ENCODE measurements at regions not wholly inside any gene's neighbourhood (a gene's known extent, or its start where the extent isn't known, plus 50 kb on each side); places are given as distances from the start of the nearest gene placed in this dataset.

DNA sequence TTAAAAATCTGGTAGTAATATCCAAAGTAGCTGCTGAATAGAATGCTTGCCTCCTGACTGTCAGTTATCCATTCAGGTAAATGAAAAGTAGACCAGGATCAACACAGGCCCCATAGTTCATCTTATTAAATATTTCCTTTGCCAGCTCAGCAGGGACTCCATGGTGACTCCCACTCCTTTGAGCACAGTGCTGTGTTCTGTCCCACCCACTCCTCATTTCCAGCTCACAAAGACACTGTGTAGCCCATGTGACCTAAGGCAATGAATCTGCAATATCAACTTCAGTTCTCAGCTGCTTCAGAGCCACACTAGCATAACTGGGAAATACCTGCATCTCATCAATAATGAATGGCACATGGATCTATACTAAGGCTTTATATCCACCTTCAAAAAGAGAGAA is 189.5 kb upstream of the MANEA start:
- ATAC-seq (no peak), DNase-seq (no peak)
- H3K27ac ChIP-seq = no peak overlapping the region
- intact Hi-C loops (cut with DNase I) = no loop called here
- H3K4me1 ChIP-seq = no peaks in the 10 kb centered on the region
- H3K27me3 ChIP-seq = no peaks in the 10 kb centered on the region
- H3K36me3 ChIP-seq = no peaks in the 10 kb centered on the region
- no peaks in the 10 kb centered on the region for H3K9me3 ChIP-seq
- TF ChIP-seq POLR2A (IDR thresholded peaks at IDR 0.05) (no peak), CTCF (IDR thresholded peaks at IDR 0.05) (no peak)
- no peak overlapping the region for H3K4me3 ChIP-seq

DNA sequence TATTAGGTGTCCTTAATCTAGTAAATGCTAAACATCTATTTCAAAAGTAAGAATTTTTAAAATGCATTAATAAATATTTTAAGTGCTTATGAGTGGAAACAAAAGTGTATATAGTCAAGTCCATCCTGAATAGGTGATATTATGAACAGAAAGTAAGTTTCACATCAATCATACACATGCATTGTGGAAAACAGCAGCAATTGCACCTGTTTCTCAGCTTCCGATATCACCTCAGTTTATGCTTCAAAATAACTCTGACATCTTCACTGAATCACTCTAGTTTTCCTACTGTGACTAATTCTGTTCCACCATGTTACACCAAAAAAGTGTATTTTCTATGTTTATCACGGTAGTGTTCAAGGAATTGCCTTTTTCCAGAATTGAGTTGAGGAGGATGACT is 172.6 kb upstream of the MANEA start:
- Histone ChIP-seq H3K27ac (no peak overlapping the region), H3K9me3 (no peaks in the 10 kb centered on the region), H3K36me3 (no peaks in the 10 kb centered on the region), H3K4me3 (no peak overlapping the region), H3K4me1 (no peaks in the 10 kb centered on the region), H3K27me3 (no peaks in the 10 kb centered on the region)
- WGBS, 4 donors = 65 to 89% (median 81%) methylated on average over 2 of the region's 2 CpGs
- DNase-seq = no peak
- ATAC-seq = no peak
- no peak for TF ChIP-seq CTCF (IDR thresholded peaks at IDR 0.05)
- intact Hi-C loops (cut with DNase I) = no loop called here

GRCh38 chr6:95408111-95408510 is 169.2 kb upstream of the MANEA start:
- no peak for ATAC-seq
- WGBS, 4 donors = 21 to 30% (median 28%) methylated on average over 1 of the region's 1 CpG

DNA sequence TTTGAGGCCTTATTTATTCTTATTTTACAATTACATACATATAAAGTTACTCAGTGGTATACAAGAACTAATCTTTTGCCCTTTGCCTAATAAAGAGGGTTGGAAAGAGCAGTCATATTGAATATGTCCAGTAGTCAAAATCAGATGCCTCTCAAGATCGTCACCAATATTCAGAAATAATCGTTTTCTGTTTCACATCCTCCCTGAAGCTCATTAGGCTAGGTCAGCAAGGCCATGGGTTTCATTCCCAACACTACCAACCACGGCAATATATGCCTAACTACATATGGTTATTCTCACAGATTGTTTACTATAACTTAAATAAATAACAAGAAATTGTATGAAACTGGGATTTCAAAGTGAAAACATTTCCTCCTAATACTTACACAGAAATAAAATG is 167.2 kb upstream of the MANEA start:
- WGBS, 4 donors = 58 to 70% (median 69%) methylated on average over 3 of the region's 3 CpGs
- ATAC-seq = no peak
- no peaks in the 10 kb centered on the region for H3K4me1 ChIP-seq

More at GRCh38 chr6:95408111-95408510, 169.2 kb upstream of the MANEA start:
- Histone ChIP-seq H3K9me3 (peaks cover 0 to 3% (median 0%) of the 10 kb centered on the region in 12 donors), H3K27ac (no peak overlapping the region), H3K4me1 (no peaks in the 10 kb centered on the region), H3K4me3 (no peak overlapping the region), H3K36me3 (no peaks in the 10 kb centered on the region), H3K27me3 (no peaks in the 10 kb centered on the region)
- TF ChIP-seq CTCF (IDR thresholded peaks at IDR 0.05) = no peak
- no peak for TF ChIP-seq POLR2A (IDR thresholded peaks at IDR 0.05)
- intact Hi-C loops (cut with DNase I) = no loop called here
- DNase-seq = no peak

More for the DNA sequence above, 167.2 kb upstream of the MANEA start:
- Histone ChIP-seq H3K4me3 (no peak overlapping the region), H3K9me3 (peaks cover 0 to 3% (median 0%) of the 10 kb centered on the region in 12 donors), H3K27me3 (no peaks in the 10 kb centered on the region), H3K36me3 (no peaks in the 10 kb centered on the region), H3K27ac (no peak overlapping the region)
- TF ChIP-seq POLR2A (IDR thresholded peaks at IDR 0.05) = no peak
- no peak for TF ChIP-seq CTCF (IDR thresholded peaks at IDR 0.05)
- DNase-seq = no peak
- intact Hi-C loops (cut with DNase I) = no loop called here

All from heart left ventricle (tissue), 16 donors.